GM23338 (cell line): ENCODE measurements at regions not wholly inside any gene's neighbourhood (a gene's known extent, or its start where the extent isn't known, plus 50 kb on each side); places are given as distances from the start of the nearest gene placed in this dataset.

Experiments
- ATAC-seq: fragments of 200-7000 bp; cut with Tn5 transposase; 3 replicates; pipeline ENCODE4 v1.9.1; 2020
- DNase-seq: peaks from one replicate; pipeline ENCODE4 v3.0.0-alpha.2; 2015; ENCODE audit warnings: low spot score
- H2AFZ ChIP-seq: fragments of 200-600 bp; sonication (generic); 2 replicates; pipeline ENCODE4 v1.8.0; 2016; ENCODE audit warnings: antibody characterized with exemption, mild to moderate bottlenecking, moderate library complexity
- H3F3A ChIP-seq: fragments of 200-600 bp; sonication (generic); replicated peaks from 2 replicates; pipeline ENCODE4 v1.8.0; 2017; ENCODE audit warnings: antibody characterized with exemption, mixed run types, low read depth
- H3K27ac ChIP-seq: fragments of 200-600 bp; sonication (generic); 2 replicates; pipeline ENCODE4 v1.6.1; 2016; ENCODE audit warnings: low read depth
- H3K27me3 ChIP-seq: fragments of 200-600 bp; sonication (generic); 2 replicates; pipeline ENCODE4 v1.8.0; 2016; ENCODE audit warnings: mild to moderate bottlenecking, mixed run types, moderate library complexity; ENCODE audit not compliant: insufficient read depth
- H3K36me3 ChIP-seq: fragments of 200-600 bp; sonication (generic); 2 replicates; pipeline ENCODE4 v1.8.0; 2016; ENCODE audit warnings: mild to moderate bottlenecking; ENCODE audit not compliant: insufficient read depth
- H3K4me1 ChIP-seq: fragments of 200-600 bp; sonication (generic); 2 replicates; pipeline ENCODE4 v1.8.0; 2016; ENCODE audit warnings: mild to moderate bottlenecking, moderate library complexity; ENCODE audit not compliant: insufficient read depth
- H3K4me2 ChIP-seq: fragments of 200-600 bp; sonication (generic); 2 replicates; pipeline ENCODE4 v1.7.1; 2017; ENCODE audit warnings: mixed run types
- H3K4me3 ChIP-seq: fragments of 200-600 bp; sonication (generic); 2 replicates; pipeline ENCODE4 v1.6.1; 2016; ENCODE audit warnings: mixed run types
- H3K79me2 ChIP-seq: fragments of 200-600 bp; sonication (generic); replicated peaks from 2 replicates; pipeline ENCODE4 v1.8.0; 2017; ENCODE audit warnings: mild to moderate bottlenecking; ENCODE audit not compliant: insufficient read depth
- H3K9me2 ChIP-seq: fragments of 200-600 bp; sonication (generic); 2 replicates; pipeline ENCODE4 v1.8.0; 2017; ENCODE audit not compliant: insufficient read depth
- H4K20me1 ChIP-seq: fragments of 200-600 bp; sonication (generic); replicated peaks from 2 replicates; pipeline ENCODE4 v1.8.0; 2017; ENCODE audit warnings: mild to moderate bottlenecking; ENCODE audit not compliant: insufficient read depth
- H3K27ac Mint-ChIP-seq: 2 replicates; pipeline ENCODE4 v1.8.0; 2020; ENCODE audit warnings: inconsistent platforms, mild to moderate bottlenecking, moderate library complexity, mixed read lengths
- H3K27me3 Mint-ChIP-seq: 3 replicates; pipeline ENCODE4 v1.8.0; 2022; ENCODE audit warnings: low read depth, mild to moderate bottlenecking, moderate library complexity, mixed read lengths, inconsistent platforms; ENCODE audit not compliant: insufficient read depth, poor library complexity
- H3K36me3 Mint-ChIP-seq: 3 replicates; pipeline ENCODE4 v1.8.0; 2021; ENCODE audit warnings: low read depth, mild to moderate bottlenecking, inconsistent platforms, moderate library complexity, mixed read lengths
- H3K4me1 Mint-ChIP-seq: 3 replicates; pipeline ENCODE4 v1.8.0; 2020; ENCODE audit warnings: mild to moderate bottlenecking, inconsistent platforms, mixed read lengths
- H3K4me3 Mint-ChIP-seq: 3 replicates; pipeline ENCODE4 v1.8.0; 2021; ENCODE audit warnings: moderate library complexity, mild to moderate bottlenecking, inconsistent platforms, mixed read lengths
- H3K9me3 Mint-ChIP-seq: 3 replicates; pipeline ENCODE4 v1.8.0; 2020; ENCODE audit warnings: moderate library complexity, mild to moderate bottlenecking, inconsistent platforms, mixed read lengths
- CREB1 ChIP-seq: fragments of 250-450 bp; sonication (Bioruptor Pico); IDR thresholded peaks from 2 replicates; pipeline ENCODE4 v1.5.0; 2020; ENCODE audit warnings: low read depth, mild to moderate bottlenecking, moderate library complexity
- CTCF ChIP-seq, 2 experiments: fragments of 200-600 bp in 1 of 2; sonication (generic) in 1 of 2; conservative IDR thresholded peaks; 2 replicates each; pipeline versions ENCODE4 v1.5.1 to v1.6.1; 2016 to 2017; ENCODE audit warnings: antibody characterized with exemption in 2 of 2, low read depth in 2 of 2, mild to moderate bottlenecking in 2 of 2, moderate library complexity in 1 of 2
- EZH2 ChIP-seq: fragments of 200-600 bp; sonication (generic); IDR thresholded peaks from one replicate; pipeline ENCODE4 v1.8.0; 2017; ENCODE audit warnings: antibody characterized with exemption, mild to moderate bottlenecking, low read depth; ENCODE audit not compliant: unreplicated experiment
- EZH2phosphoT487 ChIP-seq: fragments of 200-600 bp; sonication (generic); IDR thresholded peaks from one replicate; pipeline ENCODE4 v1.8.1; 2018; ENCODE audit warnings: antibody characterized with exemption; ENCODE audit not compliant: unreplicated experiment
- JUNB ChIP-seq: IDR thresholded peaks from one replicate; pipeline ENCODE4 v1.6.1; 2016; ENCODE audit warnings: antibody characterized with exemption; ENCODE audit not compliant: unreplicated experiment
- NANOG ChIP-seq: IDR thresholded peaks from 2 replicates; pipeline ENCODE4 v1.6.1; 2016; ENCODE audit warnings: antibody characterized with exemption, borderline replicate concordance
- POLR2AphosphoS5 ChIP-seq: IDR thresholded peaks from 2 replicates; pipeline ENCODE4 v1.6.1; 2016; ENCODE audit warnings: antibody characterized with exemption, low read depth
- STAT1 ChIP-seq: IDR thresholded peaks from one replicate; pipeline ENCODE4 v1.6.1; 2016; ENCODE audit warnings: antibody characterized with exemption; ENCODE audit not compliant: unreplicated experiment
- ZNF114 ChIP-seq: fragments of 250-450 bp; sonication (Bioruptor Pico); IDR thresholded peaks from 2 replicates; pipeline ENCODE4 v1.5.0; 2020; ENCODE audit warnings: mild to moderate bottlenecking, moderate library complexity
- ZNF331 ChIP-seq: fragments of 250-450 bp; sonication (Bioruptor Pico); IDR thresholded peaks from 2 replicates; pipeline ENCODE4 v1.5.0; 2020; ENCODE audit warnings: low read depth, mild to moderate bottlenecking, moderate library complexity
- TF ChIP-seq, protein P1 (sequence below): IDR thresholded peaks from one replicate; pipeline ENCODE4 v1.6.1; 2018; ENCODE audit warnings: antibody characterized with exemption; ENCODE audit not compliant: unreplicated experiment
- TF ChIP-seq, protein P2 (sequence below): fragments of 250-450 bp; sonication (Bioruptor Pico); IDR thresholded peaks from 2 replicates; pipeline ENCODE4 v1.5.0; 2020; ENCODE audit warnings: mild to moderate bottlenecking, moderate library complexity

DNA sequence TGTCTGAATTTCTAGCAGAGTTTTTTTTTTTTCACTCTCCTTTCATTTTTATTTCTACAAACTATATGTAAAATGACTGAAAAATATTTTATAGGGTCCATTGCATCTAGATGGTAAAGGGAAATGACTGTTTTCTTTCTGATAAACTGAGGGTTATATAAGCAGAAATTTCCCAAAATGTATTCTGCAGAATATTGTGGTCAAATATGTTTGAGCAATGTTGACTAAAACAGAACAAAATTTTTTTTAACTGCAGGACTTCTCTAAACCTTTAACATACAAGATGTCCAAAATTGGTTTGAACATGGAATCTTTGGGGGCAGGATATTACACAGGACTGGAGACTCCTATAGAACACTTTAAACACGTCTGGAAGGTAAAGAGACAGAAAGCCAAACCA is 190.5 kb downstream of the TOMM20 start:
- H3K27me3 Mint-ChIP-seq = no peaks in the 10 kb centered on the region
- H3K36me3 Mint-ChIP-seq = no peaks in the 10 kb centered on the region
- Histone ChIP-seq H2AFZ (no peak overlapping the region), H3K4me1 (no peaks in the 10 kb centered on the region), H4K20me1 (no peaks in the 10 kb centered on the region), H3K79me2 (no peaks in the 10 kb centered on the region), H3K4me3 (no peak overlapping the region), H3K27me3 (no peaks in the 10 kb centered on the region), H3K4me2 (no peak overlapping the region), H3K27ac (no peak overlapping the region), H3F3A (no peaks in the 10 kb centered on the region), H3K36me3 (no peaks in the 10 kb centered on the region), H3K9me2 (0 out of 2 replicates have a peak, but pooled peaks cover 6% of the 10 kb centered on the region)
- H3K4me1 Mint-ChIP-seq = no peaks in the 10 kb centered on the region
- no peak overlapping the region for H3K4me3 Mint-ChIP-seq
- DNase-seq (no peak), ATAC-seq (no peak)
- no peak for TF ChIP-seq JUNB
- TF ChIP-seq, protein P1, sequence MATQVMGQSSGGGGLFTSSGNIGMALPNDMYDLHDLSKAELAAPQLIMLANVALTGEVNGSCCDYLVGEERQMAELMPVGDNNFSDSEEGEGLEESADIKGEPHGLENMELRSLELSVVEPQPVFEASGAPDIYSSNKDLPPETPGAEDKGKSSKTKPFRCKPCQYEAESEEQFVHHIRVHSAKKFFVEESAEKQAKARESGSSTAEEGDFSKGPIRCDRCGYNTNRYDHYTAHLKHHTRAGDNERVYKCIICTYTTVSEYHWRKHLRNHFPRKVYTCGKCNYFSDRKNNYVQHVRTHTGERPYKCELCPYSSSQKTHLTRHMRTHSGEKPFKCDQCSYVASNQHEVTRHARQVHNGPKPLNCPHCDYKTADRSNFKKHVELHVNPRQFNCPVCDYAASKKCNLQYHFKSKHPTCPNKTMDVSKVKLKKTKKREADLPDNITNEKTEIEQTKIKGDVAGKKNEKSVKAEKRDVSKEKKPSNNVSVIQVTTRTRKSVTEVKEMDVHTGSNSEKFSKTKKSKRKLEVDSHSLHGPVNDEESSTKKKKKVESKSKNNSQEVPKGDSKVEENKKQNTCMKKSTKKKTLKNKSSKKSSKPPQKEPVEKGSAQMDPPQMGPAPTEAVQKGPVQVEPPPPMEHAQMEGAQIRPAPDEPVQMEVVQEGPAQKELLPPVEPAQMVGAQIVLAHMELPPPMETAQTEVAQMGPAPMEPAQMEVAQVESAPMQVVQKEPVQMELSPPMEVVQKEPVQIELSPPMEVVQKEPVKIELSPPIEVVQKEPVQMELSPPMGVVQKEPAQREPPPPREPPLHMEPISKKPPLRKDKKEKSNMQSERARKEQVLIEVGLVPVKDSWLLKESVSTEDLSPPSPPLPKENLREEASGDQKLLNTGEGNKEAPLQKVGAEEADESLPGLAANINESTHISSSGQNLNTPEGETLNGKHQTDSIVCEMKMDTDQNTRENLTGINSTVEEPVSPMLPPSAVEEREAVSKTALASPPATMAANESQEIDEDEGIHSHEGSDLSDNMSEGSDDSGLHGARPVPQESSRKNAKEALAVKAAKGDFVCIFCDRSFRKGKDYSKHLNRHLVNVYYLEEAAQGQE = no peak
- TF ChIP-seq STAT1 = no peak
- TF ChIP-seq EZH2 = no peak
- no peak for TF ChIP-seq CREB1 (CRISPR knock-in tag)
- no peak for TF ChIP-seq ZNF331 (CRISPR knock-in tag)
- no peak for TF ChIP-seq NANOG
- TF ChIP-seq ZNF114 (CRISPR knock-in tag) = no peak
- TF ChIP-seq POLR2AphosphoS5 = no peak
- no peak for TF ChIP-seq CTCF (conservative IDR thresholded peaks at IDR 0.05; ENCODE audit: low read depth in 2 of 2)
- TF ChIP-seq EZH2phosphoT487 = no peak
- TF ChIP-seq, protein P2, sequence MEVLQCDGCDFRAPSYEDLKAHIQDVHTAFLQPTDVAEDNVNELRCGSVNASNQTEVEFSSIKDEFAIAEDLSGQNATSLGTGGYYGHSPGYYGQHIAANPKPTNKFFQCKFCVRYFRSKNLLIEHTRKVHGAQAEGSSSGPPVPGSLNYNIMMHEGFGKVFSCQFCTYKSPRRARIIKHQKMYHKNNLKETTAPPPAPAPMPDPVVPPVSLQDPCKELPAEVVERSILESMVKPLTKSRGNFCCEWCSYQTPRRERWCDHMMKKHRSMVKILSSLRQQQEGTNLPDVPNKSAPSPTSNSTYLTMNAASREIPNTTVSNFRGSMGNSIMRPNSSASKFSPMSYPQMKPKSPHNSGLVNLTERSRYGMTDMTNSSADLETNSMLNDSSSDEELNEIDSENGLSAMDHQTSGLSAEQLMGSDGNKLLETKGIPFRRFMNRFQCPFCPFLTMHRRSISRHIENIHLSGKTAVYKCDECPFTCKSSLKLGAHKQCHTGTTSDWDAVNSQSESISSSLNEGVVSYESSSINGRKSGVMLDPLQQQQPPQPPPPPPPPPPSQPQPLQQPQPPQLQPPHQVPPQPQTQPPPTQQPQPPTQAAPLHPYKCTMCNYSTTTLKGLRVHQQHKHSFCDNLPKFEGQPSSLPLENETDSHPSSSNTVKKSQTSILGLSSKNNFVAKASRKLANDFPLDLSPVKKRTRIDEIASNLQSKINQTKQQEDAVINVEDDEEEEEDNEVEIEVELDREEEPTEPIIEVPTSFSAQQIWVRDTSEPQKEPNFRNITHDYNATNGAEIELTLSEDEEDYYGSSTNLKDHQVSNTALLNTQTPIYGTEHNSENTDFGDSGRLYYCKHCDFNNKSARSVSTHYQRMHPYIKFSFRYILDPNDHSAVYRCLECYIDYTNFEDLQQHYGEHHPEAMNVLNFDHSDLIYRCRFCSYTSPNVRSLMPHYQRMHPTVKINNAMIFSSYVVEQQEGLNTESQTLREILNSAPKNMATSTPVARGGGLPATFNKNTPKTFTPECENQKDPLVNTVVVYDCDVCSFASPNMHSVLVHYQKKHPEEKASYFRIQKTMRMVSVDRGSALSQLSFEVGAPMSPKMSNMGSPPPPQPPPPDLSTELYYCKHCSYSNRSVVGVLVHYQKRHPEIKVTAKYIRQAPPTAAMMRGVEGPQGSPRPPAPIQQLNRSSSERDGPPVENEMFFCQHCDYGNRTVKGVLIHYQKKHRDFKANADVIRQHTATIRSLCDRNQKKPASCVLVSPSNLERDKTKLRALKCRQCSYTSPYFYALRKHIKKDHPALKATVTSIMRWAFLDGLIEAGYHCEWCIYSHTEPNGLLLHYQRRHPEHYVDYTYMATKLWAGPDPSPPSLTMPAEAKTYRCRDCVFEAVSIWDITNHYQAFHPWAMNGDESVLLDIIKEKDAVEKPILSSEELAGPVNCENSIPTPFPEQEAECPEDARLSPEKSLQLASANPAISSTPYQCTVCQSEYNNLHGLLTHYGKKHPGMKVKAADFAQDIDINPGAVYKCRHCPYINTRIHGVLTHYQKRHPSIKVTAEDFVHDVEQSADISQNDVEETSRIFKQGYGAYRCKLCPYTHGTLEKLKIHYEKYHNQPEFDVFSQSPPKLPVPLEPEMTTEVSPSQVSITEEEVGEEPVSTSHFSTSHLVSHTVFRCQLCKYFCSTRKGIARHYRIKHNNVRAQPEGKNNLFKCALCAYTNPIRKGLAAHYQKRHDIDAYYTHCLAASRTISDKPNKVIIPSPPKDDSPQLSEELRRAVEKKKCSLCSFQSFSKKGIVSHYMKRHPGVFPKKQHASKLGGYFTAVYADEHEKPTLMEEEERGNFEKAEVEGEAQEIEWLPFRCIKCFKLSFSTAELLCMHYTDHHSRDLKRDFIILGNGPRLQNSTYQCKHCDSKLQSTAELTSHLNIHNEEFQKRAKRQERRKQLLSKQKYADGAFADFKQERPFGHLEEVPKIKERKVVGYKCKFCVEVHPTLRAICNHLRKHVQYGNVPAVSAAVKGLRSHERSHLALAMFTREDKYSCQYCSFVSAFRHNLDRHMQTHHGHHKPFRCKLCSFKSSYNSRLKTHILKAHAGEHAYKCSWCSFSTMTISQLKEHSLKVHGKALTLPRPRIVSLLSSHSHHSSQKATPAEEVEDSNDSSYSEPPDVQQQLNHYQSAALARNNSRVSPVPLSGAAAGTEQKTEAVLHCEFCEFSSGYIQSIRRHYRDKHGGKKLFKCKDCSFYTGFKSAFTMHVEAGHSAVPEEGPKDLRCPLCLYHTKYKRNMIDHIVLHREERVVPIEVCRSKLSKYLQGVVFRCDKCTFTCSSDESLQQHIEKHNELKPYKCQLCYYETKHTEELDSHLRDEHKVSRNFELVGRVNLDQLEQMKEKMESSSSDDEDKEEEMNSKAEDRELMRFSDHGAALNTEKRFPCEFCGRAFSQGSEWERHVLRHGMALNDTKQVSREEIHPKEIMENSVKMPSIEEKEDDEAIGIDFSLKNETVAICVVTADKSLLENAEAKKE (CRISPR knock-in tag) = no peak
- H3K9me3 Mint-ChIP-seq = no peaks in the 10 kb centered on the region
- no peak overlapping the region for H3K27ac Mint-ChIP-seq
